Coronary artery (tissue), 2 donors: ENCODE measurements at regions not wholly inside any gene's neighbourhood (a gene's known extent, or its start where the extent isn't known, plus 50 kb on each side); places are given as distances from the start of the nearest gene placed in this dataset.

Experiments used
- DNase-seq: peaks from one replicate; pipeline ENCODE4 v3.0.0-alpha.2; 2017; ENCODE audit warnings: low spot score
- H3K27ac ChIP-seq, 2 donors: fragments of 200-600 bp; sonication (generic); one replicate each; pipeline ENCODE4 v1.5.1; 2016 to 2019
- H3K4me3 ChIP-seq: fragments of 200-600 bp; sonication (generic); 2 replicates; pipeline ENCODE4 v1.5.1; 2016; ENCODE audit warnings: mild to moderate bottlenecking, moderate library complexity
- CTCF ChIP-seq: fragments of 200-600 bp; sonication (generic); IDR thresholded peaks from one replicate; pipeline ENCODE4 v1.5.1; 2019; ENCODE audit warnings: antibody characterized with exemption

GRCh38 chr5:118548761-118549720 lies 439.3 kb downstream of the DTWD2 start:
- DNase-seq: no peak
- TF ChIP-seq CTCF: no peak
- Histone ChIP-seq H3K27ac (no peak overlapping the region), H3K4me3 (no peak overlapping the region)

GRCh38 chr5:118545470-118545869 lies 442.9 kb downstream of the DTWD2 start:
- H3K27ac ChIP-seq: no peak overlapping the region

GRCh38 chr5:118544887-118545449 lies 443.4 kb downstream of the DTWD2 start:
- Histone ChIP-seq H3K4me3 (no peak overlapping the region), H3K27ac (no peak overlapping the region)
- TF ChIP-seq CTCF: no peak
- no peak for DNase-seq

More at GRCh38 chr5:118545470-118545869, 442.9 kb downstream of the DTWD2 start:
- TF ChIP-seq CTCF: no peak
- DNase-seq: no peak
- H3K4me3 ChIP-seq: no peak overlapping the region

GRCh38 chr5:118533923-118534322 lies 454.4 kb downstream of the DTWD2 start:
- no peak overlapping the region for H3K4me3 ChIP-seq
- H3K27ac ChIP-seq: no peak overlapping the region
- DNase-seq: no peak
- TF ChIP-seq CTCF: no peak

- Histone ChIP-seq H3K27ac (no peak overlapping the region), H3K4me3 (no peak overlapping the region)
- TF ChIP-seq CTCF: no peak
- no peak for DNase-seq
Measured at GRCh38 chr5:118533156-118533555, 455.2 kb downstream of the DTWD2 start.

GRCh38 chr5:118531276-118531675 lies 457.1 kb downstream of the DTWD2 start:
- TF ChIP-seq CTCF: no peak
- no peak overlapping the region for H3K4me3 ChIP-seq
- no peak overlapping the region for H3K27ac ChIP-seq
- no peak for DNase-seq
